Vagina (tissue), 2 donors: ENCODE measurements at regions not wholly inside any gene's neighbourhood (a gene's known extent, or its start where the extent isn't known, plus 50 kb on each side); places are given as distances from the start of the nearest gene placed in this dataset.

Experiments
- POLR2AphosphoS5 ChIP-seq, 2 donors: sonication (generic); formaldehyde crosslinking; IDR thresholded peaks; one replicate each; pipeline ENCODE4 v1.9.0; 2017; ENCODE audit warnings: antibody characterized with exemption in 2 of 2, mild to moderate bottlenecking in 2 of 2, low read depth in 1 of 2; ENCODE audit not compliant: insufficient read depth in 1 of 2
- TF ChIP-seq, protein P1 (sequence below), 3 experiments: fragments of 450-650 bp in 2 of 3; fragments of 200-600 bp in 1 of 3; sonication (generic) in 1 of 3; IDR thresholded peaks; one replicate each; pipeline ENCODE4 v1.5.1; 2017 to 2019; ENCODE audit warnings: antibody characterized with exemption in 3 of 3, mild to moderate bottlenecking in 2 of 3, moderate library complexity in 2 of 3

DNA sequence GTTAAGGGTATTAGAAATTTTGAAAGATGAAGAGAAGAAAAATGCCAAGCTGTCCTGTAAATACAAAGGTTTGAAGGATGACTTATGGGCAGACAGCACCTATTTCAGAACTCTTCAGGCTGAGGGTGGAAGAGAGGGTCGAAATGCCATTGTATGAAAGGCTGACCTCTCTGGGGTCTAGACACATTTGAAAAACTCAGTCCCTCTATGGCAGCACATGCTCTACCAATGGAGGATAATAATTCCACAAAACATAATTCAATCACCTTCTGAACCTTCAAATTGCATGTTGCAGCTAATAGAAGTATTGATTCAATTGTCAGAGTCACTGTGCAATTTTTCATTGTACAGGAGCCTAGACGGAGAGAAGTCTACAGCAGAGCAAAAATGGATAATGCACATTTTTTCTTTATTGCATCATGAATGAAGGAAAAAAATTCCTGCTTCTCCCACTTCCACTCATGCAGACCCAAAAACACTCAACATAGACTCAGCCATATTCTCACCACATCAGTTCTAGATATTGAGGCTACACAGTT is 569.1 kb downstream of the TBL1XR1 start:
- TF ChIP-seq, protein P1, sequence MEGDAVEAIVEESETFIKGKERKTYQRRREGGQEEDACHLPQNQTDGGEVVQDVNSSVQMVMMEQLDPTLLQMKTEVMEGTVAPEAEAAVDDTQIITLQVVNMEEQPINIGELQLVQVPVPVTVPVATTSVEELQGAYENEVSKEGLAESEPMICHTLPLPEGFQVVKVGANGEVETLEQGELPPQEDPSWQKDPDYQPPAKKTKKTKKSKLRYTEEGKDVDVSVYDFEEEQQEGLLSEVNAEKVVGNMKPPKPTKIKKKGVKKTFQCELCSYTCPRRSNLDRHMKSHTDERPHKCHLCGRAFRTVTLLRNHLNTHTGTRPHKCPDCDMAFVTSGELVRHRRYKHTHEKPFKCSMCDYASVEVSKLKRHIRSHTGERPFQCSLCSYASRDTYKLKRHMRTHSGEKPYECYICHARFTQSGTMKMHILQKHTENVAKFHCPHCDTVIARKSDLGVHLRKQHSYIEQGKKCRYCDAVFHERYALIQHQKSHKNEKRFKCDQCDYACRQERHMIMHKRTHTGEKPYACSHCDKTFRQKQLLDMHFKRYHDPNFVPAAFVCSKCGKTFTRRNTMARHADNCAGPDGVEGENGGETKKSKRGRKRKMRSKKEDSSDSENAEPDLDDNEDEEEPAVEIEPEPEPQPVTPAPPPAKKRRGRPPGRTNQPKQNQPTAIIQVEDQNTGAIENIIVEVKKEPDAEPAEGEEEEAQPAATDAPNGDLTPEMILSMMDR (IDR thresholded peaks at IDR 0.05) = no peak
- TF ChIP-seq POLR2AphosphoS5 (IDR thresholded peaks at IDR 0.05; ENCODE audit: insufficient read depth in 1 of 2, low read depth in 1 of 2) = no peak
